Activated T-cell treated with anti-CD3 and anti-CD28 coated beads, Interleukin-2, amount 50 U/mL, for 24 hours (primary cell): ENCODE measurements at regions not wholly inside any gene's neighbourhood (a gene's known extent, or its start where the extent isn't known, plus 50 kb on each side); places are given as distances from the start of the nearest gene placed in this dataset.
A peak's percentile ranks its signal among the peaks of the same experiment; 100 is the strongest.

Experiments
- DNase-seq: peaks from one replicate; pipeline ENCODE4 v3.0.0-alpha.2; 2020
- H3K27ac Mint-ChIP-seq: 2 replicates; pipeline ENCODE4 v1.8.0; 2020; ENCODE audit warnings: mild to moderate bottlenecking, mixed read lengths
- H3K27me3 Mint-ChIP-seq: 2 replicates; pipeline ENCODE4 v1.8.0; 2020; ENCODE audit warnings: mixed read lengths
- H3K36me3 Mint-ChIP-seq: 2 replicates; pipeline ENCODE4 v1.8.0; 2020; ENCODE audit warnings: low read depth, mixed read lengths
- H3K4me1 Mint-ChIP-seq: 2 replicates; pipeline ENCODE4 v1.8.0; 2020; ENCODE audit warnings: low read depth, mixed read lengths
- H3K4me3 Mint-ChIP-seq: 2 replicates; pipeline ENCODE4 v1.8.0; 2020; ENCODE audit warnings: mild to moderate bottlenecking, moderate library complexity, mixed read lengths
- H3K9me3 Mint-ChIP-seq: 2 replicates; pipeline ENCODE4 v1.8.0; 2020; ENCODE audit warnings: mixed read lengths

GRCh38 chr1:229194096-229194495 is 76.8 kb upstream of the RAB4A start:
- no peak overlapping the region for H3K27ac Mint-ChIP-seq
- no peak for DNase-seq
- H3K36me3 Mint-ChIP-seq, result no peaks in the 10 kb centered on the region
- H3K4me3 Mint-ChIP-seq, result no peak overlapping the region
- H3K27me3 Mint-ChIP-seq, result no peaks in the 10 kb centered on the region
- no peaks in the 10 kb centered on the region for H3K9me3 Mint-ChIP-seq
- H3K4me1 Mint-ChIP-seq, result peaks cover 24% of the 10 kb centered on the region

- Mint-ChIP-seq H3K9me3 (no peaks in the 10 kb centered on the region), H3K36me3 (no peaks in the 10 kb centered on the region), H3K27me3 (no peaks in the 10 kb centered on the region), H3K4me3 (no peak overlapping the region), H3K27ac (no peak overlapping the region), H3K4me1 (peaks cover 33% of the 10 kb centered on the region)
- no peak for DNase-seq
Measured at GRCh38 chr1:229195246-229195645, 75.7 kb upstream of the RAB4A start.

GRCh38 chr1:229196404-229197264 is 74.3 kb upstream of the RAB4A start:
- Mint-ChIP-seq H3K9me3 (no peaks in the 10 kb centered on the region), H3K36me3 (no peaks in the 10 kb centered on the region), H3K27ac (no peak overlapping the region), H3K4me3 (no peak overlapping the region), H3K27me3 (no peaks in the 10 kb centered on the region), H3K4me1 (peaks cover 31% of the 10 kb centered on the region)
- no peak for DNase-seq

GRCh38 chr1:229197265-229197585 is 73.7 kb upstream of the RAB4A start:
- no peak overlapping the region for H3K4me3 Mint-ChIP-seq
- DNase-seq, result no peak
- H3K4me1 Mint-ChIP-seq, result peaks cover 25% of the 10 kb centered on the region
- no peaks in the 10 kb centered on the region for H3K36me3 Mint-ChIP-seq
- H3K27me3 Mint-ChIP-seq, result no peaks in the 10 kb centered on the region
- no peaks in the 10 kb centered on the region for H3K9me3 Mint-ChIP-seq
- H3K27ac Mint-ChIP-seq, result no peak overlapping the region

DNA sequence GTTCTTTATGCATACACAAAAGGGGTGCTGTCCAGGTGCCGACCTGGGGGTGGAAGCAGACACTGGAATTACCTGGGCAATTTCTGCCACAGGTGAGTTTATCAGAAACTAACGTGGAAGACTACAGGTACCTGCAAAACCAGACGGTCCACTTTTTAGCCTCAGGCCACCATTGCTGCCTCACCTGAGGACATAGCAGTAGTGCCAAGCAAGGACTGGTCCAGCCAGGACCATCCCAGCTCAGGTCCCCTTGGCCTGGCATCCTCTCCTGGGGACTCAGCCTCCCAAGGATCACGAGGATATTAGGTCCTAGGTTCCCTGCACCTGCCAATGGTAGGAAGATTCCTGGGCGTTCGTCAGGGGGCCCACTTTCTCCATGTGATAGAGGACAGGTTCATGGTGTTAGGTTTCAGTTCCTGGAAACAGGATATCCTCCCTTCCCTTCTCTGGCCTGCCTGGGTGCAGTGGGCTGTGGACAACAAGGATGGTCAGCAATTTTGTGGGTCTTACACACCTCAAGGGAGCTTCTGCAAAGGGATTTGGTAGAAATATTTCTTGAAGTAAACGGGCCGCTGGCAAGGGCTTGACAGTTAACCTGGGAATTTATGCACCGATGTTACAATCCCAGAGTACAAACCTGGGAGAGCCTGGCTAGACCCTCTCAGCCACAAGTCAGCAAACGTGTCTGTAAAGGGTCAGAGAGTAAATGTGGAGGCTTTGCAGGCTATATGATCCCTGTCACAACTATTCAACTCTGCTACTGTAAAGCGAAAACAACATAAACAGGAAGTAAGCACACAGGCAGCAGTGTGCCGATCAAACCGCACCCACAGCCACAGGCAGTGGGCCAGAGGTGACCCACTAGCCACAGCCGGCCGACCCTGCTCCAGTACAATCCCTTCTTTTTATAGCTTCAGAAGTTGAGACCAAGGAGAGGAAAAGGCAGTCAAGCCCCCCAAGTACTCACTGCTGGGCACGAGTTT is 71.4 kb upstream of the RAB4A start:
- peak overlapping the region; percentile 18 for H3K4me3 Mint-ChIP-seq
- H3K27ac Mint-ChIP-seq, result no peak overlapping the region
- H3K4me1 Mint-ChIP-seq, result peaks cover 24% of the 10 kb centered on the region
- H3K27me3 Mint-ChIP-seq, result no peaks in the 10 kb centered on the region
- DNase-seq, result no peak
- no peaks in the 10 kb centered on the region for H3K9me3 Mint-ChIP-seq
- H3K36me3 Mint-ChIP-seq, result no peaks in the 10 kb centered on the region

GRCh38 chr1:229203030-229203751 is 67.7 kb upstream of the RAB4A start:
- H3K4me1 Mint-ChIP-seq, result peaks cover 36% of the 10 kb centered on the region
- no peaks in the 10 kb centered on the region for H3K27me3 Mint-ChIP-seq
- no peaks in the 10 kb centered on the region for H3K9me3 Mint-ChIP-seq
- H3K4me3 Mint-ChIP-seq, result no peak overlapping the region
- H3K27ac Mint-ChIP-seq, result no peak overlapping the region
- H3K36me3 Mint-ChIP-seq, result no peaks in the 10 kb centered on the region
- DNase-seq, result no peak

GRCh38 chr1:229203991-229204632 is 66.8 kb upstream of the RAB4A start:
- Mint-ChIP-seq H3K9me3 (no peaks in the 10 kb centered on the region), H3K27me3 (no peaks in the 10 kb centered on the region)

DNA sequence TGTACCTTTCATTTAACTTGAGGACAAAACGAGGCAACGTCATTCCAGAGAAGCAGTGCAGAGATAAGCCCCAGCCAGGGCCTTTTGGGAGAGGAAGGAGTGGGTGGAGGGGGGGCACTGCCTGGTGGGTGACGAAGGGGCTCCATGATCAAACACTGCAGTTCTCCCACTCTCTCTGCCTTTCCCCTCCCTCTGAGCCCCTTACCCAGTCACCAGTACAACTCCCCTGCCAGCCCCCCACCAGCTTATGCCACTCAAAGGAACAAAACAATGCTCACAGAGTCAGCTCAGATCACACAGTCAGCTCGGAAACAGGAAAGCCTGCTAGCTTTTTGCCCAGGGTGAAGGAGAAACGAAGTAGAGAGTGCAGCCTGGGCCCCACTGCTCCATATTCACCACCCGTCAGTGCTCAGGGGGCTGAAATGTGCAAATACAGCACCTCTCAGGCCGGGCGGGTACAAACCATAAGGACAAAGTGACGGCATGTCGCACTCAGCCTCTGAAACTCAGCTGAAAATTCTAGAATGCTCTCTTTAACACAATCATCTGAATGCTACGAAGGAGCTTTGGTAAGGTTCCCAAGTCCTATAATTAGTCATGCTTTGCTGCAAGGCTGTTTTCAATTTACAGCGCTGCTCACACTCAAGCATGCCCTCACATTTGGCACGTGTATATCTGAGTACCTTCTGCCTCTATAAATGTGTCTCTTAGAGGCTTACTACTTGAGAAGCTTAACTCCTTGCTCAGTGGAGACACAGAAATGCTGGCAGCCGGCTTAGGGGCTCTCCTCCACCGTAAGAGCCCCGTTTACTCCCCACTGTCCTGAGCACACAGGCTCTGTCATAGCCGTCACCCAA is 65.8 kb upstream of the RAB4A start:
- Mint-ChIP-seq H3K4me3 (peak overlapping the region; percentile 19), H3K27ac (peak overlapping the region; percentile 61), H3K4me1 (peaks cover 36% of the 10 kb centered on the region), H3K27me3 (no peaks in the 10 kb centered on the region), H3K9me3 (no peaks in the 10 kb centered on the region), H3K36me3 (no peaks in the 10 kb centered on the region)
- DNase-seq, result no peak

More at GRCh38 chr1:229203991-229204632, 66.8 kb upstream of the RAB4A start:
- no peak for DNase-seq
- Mint-ChIP-seq H3K4me3 (no peak overlapping the region), H3K4me1 (peaks cover 35% of the 10 kb centered on the region), H3K27ac (no peak overlapping the region), H3K36me3 (no peaks in the 10 kb centered on the region)

GRCh38 chr1:229205854-229206253 is 65.1 kb upstream of the RAB4A start:
- Mint-ChIP-seq H3K4me3 (no peak overlapping the region), H3K27me3 (no peaks in the 10 kb centered on the region), H3K4me1 (peaks cover 31% of the 10 kb centered on the region), H3K27ac (peak overlapping the region; percentile 18), H3K36me3 (no peaks in the 10 kb centered on the region), H3K9me3 (no peaks in the 10 kb centered on the region)
- no peak for DNase-seq

DNA sequence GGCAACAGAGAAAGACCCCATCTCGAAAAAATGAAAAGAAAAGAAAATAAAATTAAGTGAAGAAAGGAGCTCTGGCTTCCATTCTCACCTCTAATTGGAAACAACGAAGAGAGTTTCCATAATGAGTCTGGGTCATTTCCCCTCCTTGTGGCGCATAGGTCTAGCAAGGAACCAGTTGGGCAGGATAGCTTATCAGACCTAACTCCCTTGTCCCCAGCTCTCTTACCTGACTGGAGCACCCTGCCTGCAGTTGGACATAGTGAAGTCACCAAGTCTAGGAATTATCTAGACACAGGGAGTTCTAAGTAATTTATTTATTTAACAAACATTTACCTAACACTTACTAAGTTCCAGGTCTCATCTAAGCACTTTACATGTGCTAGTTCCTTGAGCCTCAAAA is 63.0 kb upstream of the RAB4A start:
- DNase-seq, result no peak
- Mint-ChIP-seq H3K36me3 (no peaks in the 10 kb centered on the region), H3K9me3 (no peaks in the 10 kb centered on the region), H3K4me1 (peaks cover 30% of the 10 kb centered on the region), H3K27ac (no peak overlapping the region), H3K27me3 (no peaks in the 10 kb centered on the region), H3K4me3 (no peak overlapping the region)

DNA sequence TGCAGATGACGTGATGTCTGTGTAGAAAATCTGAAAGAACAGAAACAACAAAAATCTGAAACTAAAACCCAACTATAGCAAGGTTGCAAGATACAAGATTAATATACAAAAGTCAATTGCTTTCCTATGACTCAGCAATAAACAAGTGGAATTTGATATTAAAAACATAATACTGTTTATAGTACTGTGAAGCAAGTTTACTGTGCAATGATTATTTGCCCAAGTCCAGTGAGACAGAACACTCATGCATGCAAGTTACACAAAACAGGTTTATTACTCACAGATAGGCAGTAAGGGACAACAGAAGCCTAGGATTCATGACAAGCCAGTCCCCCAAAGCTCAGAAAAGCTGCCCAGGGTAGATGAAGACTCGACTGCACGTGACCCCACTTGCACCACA is 62.4 kb upstream of the RAB4A start:
- H3K36me3 Mint-ChIP-seq, result no peaks in the 10 kb centered on the region
- H3K9me3 Mint-ChIP-seq, result no peaks in the 10 kb centered on the region
- H3K27me3 Mint-ChIP-seq, result no peaks in the 10 kb centered on the region
- no peak overlapping the region for H3K4me3 Mint-ChIP-seq
- no peak for DNase-seq
- peaks cover 30% of the 10 kb centered on the region for H3K4me1 Mint-ChIP-seq
- no peak overlapping the region for H3K27ac Mint-ChIP-seq

- Mint-ChIP-seq H3K9me3 (no peaks in the 10 kb centered on the region), H3K27me3 (no peaks in the 10 kb centered on the region), H3K36me3 (no peaks in the 10 kb centered on the region), H3K4me1 (peaks cover 26% of the 10 kb centered on the region), H3K27ac (peak overlapping the region; percentile 8), H3K4me3 (no peak overlapping the region)
- no peak for DNase-seq
Measured at GRCh38 chr1:229209386-229209785, 61.5 kb upstream of the RAB4A start.

DNA sequence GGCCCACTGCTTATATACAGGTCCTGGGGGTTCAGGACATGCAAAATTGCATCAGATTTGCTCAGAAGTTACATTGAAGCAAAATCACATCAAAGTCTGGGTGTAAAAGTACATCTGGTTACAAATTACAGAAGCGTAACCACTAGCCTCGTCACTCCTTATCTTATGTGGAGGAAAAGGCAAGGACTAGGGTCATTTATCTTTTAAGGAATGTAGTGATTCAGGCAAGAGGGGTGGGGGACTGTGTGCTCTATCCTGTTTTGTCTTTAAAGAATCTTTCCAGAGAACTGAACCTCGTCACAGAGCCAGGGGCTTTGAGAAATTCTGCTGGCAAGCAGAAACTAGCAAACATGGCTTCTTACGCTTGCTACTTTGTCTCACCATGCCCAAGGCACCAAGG is 61.1 kb upstream of the RAB4A start:
- Mint-ChIP-seq H3K4me1 (peaks cover 22% of the 10 kb centered on the region), H3K27me3 (no peaks in the 10 kb centered on the region), H3K36me3 (no peaks in the 10 kb centered on the region), H3K4me3 (no peak overlapping the region), H3K27ac (peak overlapping the region; percentile 8), H3K9me3 (no peaks in the 10 kb centered on the region)
- no peak for DNase-seq
